ENCODE measurements at regions not wholly inside any gene's neighbourhood (a gene's known extent, or its start where the extent isn't known, plus 50 kb on each side); places are given as distances from the start of the nearest gene placed in this dataset.

- TF ChIP-seq CTCF (IDR thresholded peaks at IDR 0.05): no peak
- TF ChIP-seq POLR2A (IDR thresholded peaks at IDR 0.05): no peak
These were observed 158.7 kb downstream of the DISP1 start for GRCh38 chr1:222973561-222973960.

All from testis (tissue), 2 donors.